Hepatocyte (in vitro differentiated cells): ENCODE measurements at regions not wholly inside any gene's neighbourhood (a gene's known extent, or its start where the extent isn't known, plus 50 kb on each side); places are given as distances from the start of the nearest gene placed in this dataset.

Experiments used
- CTCF ChIP-seq: fragments of 200-600 bp; sonication (generic); IDR thresholded peaks from 2 replicates; pipeline ENCODE4 v1.5.1; 2016; ENCODE audit warnings: antibody characterized with exemption, mild to moderate bottlenecking; ENCODE audit not compliant: poor library complexity
- EZH2 ChIP-seq: fragments of 200-600 bp; sonication (generic); IDR thresholded peaks from 2 replicates; pipeline ENCODE4 v1.6.1; 2016; ENCODE audit warnings: antibody characterized with exemption, mild to moderate bottlenecking, borderline replicate concordance

GRCh38 chr4:11179796-11180195, 248.9 kb downstream of the HS3ST1 start:
- TF ChIP-seq CTCF (no peak), EZH2 (no peak)
